Stimulated activated CD4-positive, alpha-beta T cell treated with anti-CD3 and anti-CD28 coated beads, Interleukin-4, amount 100 ng/mL, for 24 hours (primary cell): ENCODE measurements at regions not wholly inside any gene's neighbourhood (a gene's known extent, or its start where the extent isn't known, plus 50 kb on each side); places are given as distances from the start of the nearest gene placed in this dataset.

Source experiments
- DNase-seq: peaks from one replicate; pipeline ENCODE4 v3.0.0-alpha.2; 2020

DNA sequence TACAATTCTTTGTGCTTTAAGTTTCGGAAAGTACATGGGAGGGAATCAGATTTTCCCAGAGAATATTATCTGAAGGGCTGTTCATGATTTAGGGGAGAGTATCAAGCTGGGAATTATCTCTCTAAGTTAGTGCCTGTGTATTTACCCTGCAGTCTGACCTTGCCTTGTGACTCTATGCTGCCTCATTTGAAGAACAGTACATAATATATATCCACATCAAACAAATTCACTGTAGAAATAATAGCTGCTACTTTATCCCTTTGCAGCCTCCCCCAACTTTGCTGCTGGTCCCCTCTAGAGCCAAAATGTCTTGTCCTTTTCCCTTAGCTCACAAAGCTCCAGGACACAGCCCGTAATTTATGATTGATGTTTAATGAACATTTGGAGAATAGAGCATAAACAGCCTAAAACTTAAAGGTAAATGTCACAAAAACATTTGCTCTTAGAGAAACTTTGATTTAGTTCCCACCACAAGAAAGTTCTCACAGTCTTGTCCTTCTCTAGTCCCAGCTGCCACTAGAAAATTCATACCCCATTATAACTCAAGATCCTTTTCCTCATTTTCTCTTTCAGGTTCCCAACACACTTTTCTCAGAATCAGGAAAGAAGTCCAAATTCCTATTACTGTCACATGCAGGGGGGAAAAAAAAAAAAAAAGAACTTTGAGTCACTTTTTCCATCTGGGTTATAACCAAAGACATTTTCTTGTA, 1009.6 kb downstream of the FLRT2 start:
- DNase-seq = no peak

DNA sequence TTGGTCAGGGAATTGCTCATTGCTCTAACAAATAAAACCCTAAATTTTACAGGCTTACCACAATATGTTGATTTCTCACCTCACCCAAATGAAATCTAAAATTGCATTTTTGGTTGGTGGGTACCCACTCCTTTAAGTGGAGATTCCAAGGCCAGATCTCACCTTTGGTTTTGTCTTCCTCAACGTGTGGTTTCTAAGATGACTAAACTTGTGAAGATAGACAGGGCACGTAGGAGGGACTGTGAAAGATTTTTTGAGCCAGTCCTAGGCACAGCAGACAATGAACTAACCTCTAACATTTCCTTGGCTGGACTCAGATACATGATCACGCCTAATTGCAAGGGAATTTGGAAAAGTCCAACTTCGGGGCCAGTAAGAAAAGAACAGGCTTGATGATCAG, 1003.9 kb downstream of the FLRT2 start:
- DNase-seq = no peak

GRCh38 chr14:86532219-86532618, 1002.3 kb downstream of the FLRT2 start:
- DNase-seq = no peak

GRCh38 chr14:86530457-86530856, 1000.5 kb downstream of the FLRT2 start:
- DNase-seq = no peak

GRCh38 chr14:86527312-86527711, 997.4 kb downstream of the FLRT2 start:
- DNase-seq = no peak

GRCh38 chr14:86525673-86526072, 995.7 kb downstream of the FLRT2 start:
- no peak for DNase-seq

DNA sequence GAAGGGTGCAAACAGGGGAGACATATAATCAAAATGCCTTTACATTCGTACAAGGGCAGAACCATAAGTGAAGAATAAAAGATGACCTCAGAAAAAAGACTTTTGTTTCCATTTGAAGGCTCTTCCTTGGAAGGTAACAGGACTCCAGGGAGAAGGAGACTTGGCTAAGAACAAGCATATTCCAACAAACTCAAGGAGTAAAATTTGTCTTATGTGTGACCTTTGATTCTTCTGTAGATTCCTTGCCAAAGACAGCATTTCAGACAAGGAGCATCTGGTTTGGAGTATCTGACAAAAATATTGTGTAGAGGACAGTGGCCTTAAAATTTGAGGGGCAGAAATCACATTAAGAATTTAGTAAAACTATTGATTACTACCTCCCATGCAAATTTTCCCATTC, 991.9 kb downstream of the FLRT2 start:
- no peak for DNase-seq

DNA sequence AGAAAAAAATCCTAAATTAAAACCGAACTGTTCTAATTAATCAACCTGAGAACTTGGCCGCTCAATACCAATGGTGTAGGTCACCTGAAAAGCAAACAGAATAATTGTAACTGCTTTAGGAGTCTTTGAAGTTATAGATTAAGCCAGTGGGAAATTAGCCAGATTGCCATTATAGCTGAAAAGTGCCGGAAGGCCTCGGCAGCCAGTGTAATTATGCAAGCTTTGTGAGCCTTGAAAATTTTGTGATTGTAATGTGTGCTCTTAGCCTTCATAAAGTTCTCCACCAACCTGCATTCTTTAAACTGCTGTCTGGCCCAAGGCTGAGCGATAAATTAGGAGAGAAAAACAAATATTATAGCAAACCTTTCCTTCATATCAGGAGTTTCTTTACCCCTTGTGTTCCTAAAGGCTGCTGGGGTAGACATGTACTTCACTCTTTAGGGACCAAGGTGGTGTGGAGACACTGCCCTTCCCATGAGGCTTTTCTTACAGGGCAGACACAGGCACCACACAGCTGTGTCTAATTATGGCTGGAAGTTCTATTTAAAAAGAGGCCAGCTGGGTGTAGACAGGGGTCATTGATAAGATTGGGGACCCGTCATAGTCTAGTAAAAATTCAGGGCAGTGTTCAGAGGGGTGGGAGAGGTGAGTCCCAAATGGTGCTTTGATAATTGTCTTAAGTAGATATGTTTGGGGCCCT, 991.2 kb downstream of the FLRT2 start:
- DNase-seq = no peak

DNA sequence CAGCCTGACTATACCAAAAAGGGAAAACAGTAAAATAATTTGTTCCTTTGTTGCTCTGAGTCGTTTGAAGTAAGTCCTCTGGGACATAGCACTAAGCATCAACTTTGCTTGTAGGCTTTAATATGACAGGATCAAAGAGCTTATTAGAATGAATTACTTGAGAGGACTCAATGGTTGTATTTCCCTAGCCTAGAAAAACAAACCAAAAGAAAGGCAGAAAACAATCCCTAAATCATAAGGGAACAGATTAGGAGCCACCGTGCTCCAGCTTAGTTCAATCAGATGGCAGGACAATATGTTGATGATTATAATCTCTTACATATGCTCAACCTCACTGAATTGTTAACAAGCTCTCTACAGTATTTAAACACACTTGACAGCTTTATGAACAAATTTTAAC, 988.4 kb downstream of the FLRT2 start:
- DNase-seq = no peak

DNA sequence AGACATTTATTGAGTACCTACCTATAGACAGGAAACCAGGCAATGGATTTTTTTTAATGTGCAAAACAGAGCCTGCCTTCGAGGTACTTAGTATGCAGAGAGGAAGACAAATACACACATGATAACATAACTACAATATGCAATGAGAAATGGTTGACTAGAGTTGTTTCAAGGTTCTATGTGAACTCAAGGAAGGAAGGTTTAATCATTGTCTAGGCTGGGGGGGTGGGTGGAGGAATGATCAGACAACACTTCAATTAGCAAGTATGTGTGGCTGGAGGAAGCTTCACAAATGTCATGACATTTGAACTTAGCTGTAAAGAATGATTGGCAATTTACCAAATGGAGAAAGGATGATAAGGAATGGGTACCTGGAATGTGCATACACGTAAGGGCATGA, 985.3 kb downstream of the FLRT2 start:
- DNase-seq = no peak

- DNase-seq = no peak
Observed at GRCh38 chr14:86513564-86513963, 983.6 kb downstream of the FLRT2 start.

GRCh38 chr14:86513056-86513455, 983.1 kb downstream of the FLRT2 start:
- DNase-seq = no peak

DNA sequence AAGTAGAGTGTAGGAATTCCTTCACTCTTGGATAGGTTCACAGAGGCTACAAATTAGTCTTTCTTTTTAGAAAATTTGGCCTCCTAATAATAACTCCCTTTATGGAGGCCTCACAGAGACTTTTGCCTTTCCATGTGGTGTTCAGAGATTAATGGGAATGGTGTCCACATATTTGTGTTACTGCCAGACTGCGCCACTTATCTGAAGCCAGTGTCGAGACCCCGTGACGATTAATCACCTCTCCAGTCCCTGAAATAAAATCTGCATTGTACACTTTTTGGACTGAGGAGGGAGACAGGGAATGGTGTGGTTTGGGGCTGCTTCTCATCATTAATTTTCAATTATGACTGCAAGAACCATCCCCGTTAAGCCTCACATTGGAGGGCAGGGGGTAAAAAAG, 980.5 kb downstream of the FLRT2 start:
- DNase-seq = no peak

DNA sequence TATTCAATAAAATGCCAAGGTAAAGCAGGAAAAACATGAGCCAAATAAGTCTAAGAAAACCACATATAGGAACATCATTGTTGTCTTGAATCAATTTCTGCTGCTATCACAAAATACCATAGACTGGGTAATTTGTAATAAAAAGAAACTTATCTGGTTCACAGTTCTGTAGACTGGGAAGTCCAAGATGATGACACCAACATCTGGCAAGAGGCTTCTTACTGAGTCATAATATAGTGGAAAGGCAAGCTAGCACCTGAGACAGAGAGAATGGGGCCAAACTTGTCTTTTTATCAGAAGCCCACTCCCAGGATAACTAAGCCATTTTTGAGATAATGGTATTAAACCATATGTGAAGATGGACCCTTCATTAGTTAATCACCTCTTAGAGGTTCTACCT, 975.9 kb downstream of the FLRT2 start:
- no peak for DNase-seq

GRCh38 chr14:86501611-86502010, 971.7 kb downstream of the FLRT2 start:
- DNase-seq = no peak

- no peak for DNase-seq
Observed at GRCh38 chr14:86491743-86492142, 961.8 kb downstream of the FLRT2 start.

GRCh38 chr14:86481104-86481503, 951.2 kb downstream of the FLRT2 start:
- no peak for DNase-seq

- DNase-seq = no peak
Observed at GRCh38 chr14:86464341-86464740, 934.4 kb downstream of the FLRT2 start.

DNA sequence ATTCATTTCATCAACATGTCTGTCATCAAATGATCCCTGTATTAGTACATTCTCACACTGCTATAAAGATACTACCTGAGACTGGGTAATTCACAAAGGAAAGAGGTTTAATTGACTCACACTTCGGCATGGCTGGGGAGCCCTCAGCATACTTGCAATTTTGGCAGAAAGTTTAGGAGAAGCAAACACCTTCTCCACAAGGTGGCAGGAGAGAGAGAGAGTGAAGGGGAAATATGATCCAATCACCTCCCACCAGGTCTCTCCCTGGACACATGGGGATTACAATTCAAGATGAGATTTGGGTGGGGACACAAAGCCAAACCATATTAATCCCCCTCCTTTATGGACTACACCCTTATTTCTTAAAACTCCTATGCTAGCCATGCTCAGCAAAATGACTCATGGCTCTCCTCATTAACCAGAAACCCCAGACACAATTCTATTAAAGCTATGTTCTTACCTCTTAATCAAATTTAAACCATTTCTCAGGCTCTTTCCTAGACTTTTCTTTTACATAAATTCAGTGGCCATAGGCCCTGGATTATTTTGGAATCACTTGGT, 932.3 kb downstream of the FLRT2 start:
- no peak for DNase-seq

DNA sequence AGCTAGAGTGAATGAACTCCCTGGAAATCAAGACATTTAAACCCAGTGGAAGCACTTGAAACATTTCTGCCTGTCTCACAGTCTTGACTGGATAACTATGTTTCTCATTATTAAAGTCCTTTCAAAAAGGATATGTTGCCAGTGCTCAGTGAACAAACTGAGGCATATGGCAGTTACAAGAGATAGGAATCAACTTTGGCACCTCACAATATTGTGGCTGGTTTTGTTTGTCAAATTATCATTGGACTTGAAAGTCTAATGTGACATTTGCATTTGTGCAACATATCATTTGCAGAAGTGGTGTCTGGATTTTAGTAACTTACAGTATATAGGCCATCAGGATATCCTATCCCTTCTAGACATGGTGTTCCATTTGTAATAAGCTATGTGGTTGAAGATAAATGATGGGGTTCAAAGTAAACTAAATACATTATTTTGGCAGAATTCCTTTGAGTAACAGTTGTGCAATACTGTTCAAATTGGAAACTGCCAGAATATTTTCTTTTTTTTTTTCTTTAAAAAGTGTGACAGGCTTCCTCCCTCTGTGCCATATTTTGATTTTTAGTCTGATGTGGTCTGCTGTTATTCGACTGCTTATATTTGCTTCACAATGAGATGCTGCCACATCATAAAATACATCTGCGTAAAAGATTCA, 927.7 kb downstream of the FLRT2 start:
- no peak for DNase-seq

DNA sequence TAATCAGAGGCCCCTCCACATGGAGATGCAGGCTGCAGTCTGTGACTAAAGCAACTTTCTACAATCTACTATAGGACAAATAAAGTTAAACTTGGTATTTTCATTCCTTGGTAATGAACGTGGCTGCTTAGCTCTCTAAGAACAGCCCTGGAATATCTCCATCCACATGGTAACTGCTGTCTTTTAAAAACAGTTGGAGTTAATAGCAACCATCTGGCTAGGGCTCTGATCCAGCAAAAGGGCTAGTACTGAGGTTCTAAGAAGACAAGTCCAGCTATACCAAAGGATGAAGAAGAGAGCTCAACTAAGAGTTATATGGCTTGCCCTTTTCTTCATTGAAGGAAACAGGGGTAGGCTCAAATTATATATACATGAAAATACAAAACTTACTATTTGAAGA, 920.1 kb downstream of the FLRT2 start:
- DNase-seq = no peak

GRCh38 chr14:86442135-86442534, 912.2 kb downstream of the FLRT2 start:
- DNase-seq = no peak

DNA sequence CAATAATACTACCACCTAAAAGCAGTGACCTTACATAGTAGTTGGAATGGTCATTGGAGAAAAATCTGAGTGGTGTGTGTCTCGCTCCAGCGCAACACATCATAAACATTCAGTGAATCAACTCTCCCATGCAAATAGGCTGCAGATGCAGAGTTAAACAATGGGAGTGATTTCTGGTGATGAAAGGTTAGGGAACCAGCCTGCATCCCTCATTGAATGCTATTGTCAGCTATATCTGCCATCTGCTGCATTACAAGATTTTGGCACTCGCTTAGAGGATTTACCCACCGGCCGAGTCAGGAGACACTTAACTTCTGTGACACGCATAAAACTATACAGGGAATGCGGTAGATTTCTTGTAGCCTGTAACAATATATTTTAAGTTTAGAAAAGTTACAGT, 900.9 kb downstream of the FLRT2 start:
- no peak for DNase-seq

- DNase-seq = no peak
Observed at GRCh38 chr14:86423214-86423613, 893.3 kb downstream of the FLRT2 start.
